ENCODE measurements at regions not wholly inside any gene's neighbourhood (a gene's known extent, or its start where the extent isn't known, plus 50 kb on each side); places are given as distances from the start of the nearest gene placed in this dataset.

GRCh38 chr2:234673961-234674759 lies 177.3 kb upstream of the ARL4C start:
- TF ChIP-seq EGR1 (IDR thresholded peaks at IDR 0.05) (no peak), USF1 (IDR thresholded peaks at IDR 0.05) (no peak), YY1 (IDR thresholded peaks at IDR 0.05; ENCODE audit: low read depth) (no peak), EP300 (IDR thresholded peaks at IDR 0.05; ENCODE audit: borderline replicate concordance) (no peak), MAX (IDR thresholded peaks at IDR 0.05) (no peak), REST (IDR thresholded peaks at IDR 0.05; ENCODE audit: low read depth) (no peak), CREB1 (IDR thresholded peaks at IDR 0.05; ENCODE audit: low read depth) (no peak)

- TF ChIP-seq TCF12 (IDR thresholded peaks at IDR 0.05; ENCODE audit: low read depth) (no peak), RAD21 (IDR thresholded peaks at IDR 0.05; ENCODE audit: low read depth) (no peak), TEAD4 (IDR thresholded peaks at IDR 0.05) (no peak), FOXM1 (IDR thresholded peaks at IDR 0.05; ENCODE audit: borderline replicate concordance, low read depth) (no peak), CREB1 (IDR thresholded peaks at IDR 0.05; ENCODE audit: low read depth) (no peak), TAF1 (IDR thresholded peaks at IDR 0.05; ENCODE audit: low read depth) (no peak), MAX (IDR thresholded peaks at IDR 0.05) (no peak), REST (IDR thresholded peaks at IDR 0.05; ENCODE audit: low read depth) (no peak)
Observed at GRCh38 chr2:234673501-234673900, 176.6 kb upstream of the ARL4C start.

GRCh38 chr2:234672498-234673150 lies 175.7 kb upstream of the ARL4C start:
- TF ChIP-seq ZBTB7A (IDR thresholded peaks at IDR 0.05; ENCODE audit: low read depth), result no peak
- 0 out of 2 replicates have a peak, but pooled peaks have one; percentile 21 for TF ChIP-seq NFIC (IDR thresholded peaks at IDR 0.05)
- no peak for TF ChIP-seq FOXM1 (IDR thresholded peaks at IDR 0.05; ENCODE audit: borderline replicate concordance, low read depth)
- TF ChIP-seq RAD21 (IDR thresholded peaks at IDR 0.05; ENCODE audit: low read depth), result no peak
- no peak for TF ChIP-seq CEBPB (IDR thresholded peaks at IDR 0.05)
- no peak for TF ChIP-seq EGR1 (IDR thresholded peaks at IDR 0.05)
- TF ChIP-seq REST (IDR thresholded peaks at IDR 0.05; ENCODE audit: low read depth), result no peak

GRCh38 chr2:234671716-234672115 lies 174.8 kb upstream of the ARL4C start:
- TF ChIP-seq TAF1 (IDR thresholded peaks at IDR 0.05; ENCODE audit: low read depth) (no peak), CEBPB (IDR thresholded peaks at IDR 0.05) (no peak), TCF12 (IDR thresholded peaks at IDR 0.05; ENCODE audit: low read depth) (no peak), FOXM1 (IDR thresholded peaks at IDR 0.05; ENCODE audit: borderline replicate concordance, low read depth) (no peak)

- TF ChIP-seq YY1 (IDR thresholded peaks at IDR 0.05; ENCODE audit: low read depth) (no peak), REST (IDR thresholded peaks at IDR 0.05; ENCODE audit: low read depth) (no peak), RAD21 (IDR thresholded peaks at IDR 0.05; ENCODE audit: low read depth) (no peak), TCF12 (IDR thresholded peaks at IDR 0.05; ENCODE audit: low read depth) (no peak), EGR1 (IDR thresholded peaks at IDR 0.05) (no peak), CREB1 (IDR thresholded peaks at IDR 0.05; ENCODE audit: low read depth) (no peak), TEAD4 (IDR thresholded peaks at IDR 0.05) (no peak), CEBPB (IDR thresholded peaks at IDR 0.05) (no peak), NFIC (IDR thresholded peaks at IDR 0.05) (no peak), ZBTB7A (IDR thresholded peaks at IDR 0.05; ENCODE audit: low read depth) (no peak), FOXM1 (IDR thresholded peaks at IDR 0.05; ENCODE audit: borderline replicate concordance, low read depth) (no peak), EP300 (IDR thresholded peaks at IDR 0.05; ENCODE audit: borderline replicate concordance) (no peak), USF1 (IDR thresholded peaks at IDR 0.05) (no peak), MAX (IDR thresholded peaks at IDR 0.05) (no peak), TAF1 (IDR thresholded peaks at IDR 0.05; ENCODE audit: low read depth) (no peak)
Observed at GRCh38 chr2:234671231-234671630, 174.3 kb upstream of the ARL4C start.
